GM12878 (cell line): ENCODE measurements at regions not wholly inside any gene's neighbourhood (a gene's known extent, or its start where the extent isn't known, plus 50 kb on each side); places are given as distances from the start of the nearest gene placed in this dataset.

Experiments used
- ATAC-seq: fragments of 200-7000 bp; cut with Tn5 transposase; 3 replicates; pipeline ENCODE4 v1.9.1; 2020; ENCODE audit warnings: mild to moderate bottlenecking, moderate library complexity
- BruUV-seq: library from RNA; stranded (reverse); fragments of 400-500 nt; replicated peaks from 2 replicates; lab custom pipeline; 2021; lab: Mats Ljungman, UMichigan
- CTCF ChIA-PET: fragments of 300-600 bp; sonication (Branson Sonifier 250); formaldehyde crosslinking; extraction: SDS; loops from one replicate; lab custom pipeline; 2021; ENCODE audit warnings: inconsistent platforms; lab: Yijun Ruan, JAX
- POLR2A ChIA-PET: fragments of 350-600 bp; formaldehyde crosslinking; extraction: SDS; loops from one replicate; lab custom pipeline; 2021; ENCODE audit warnings: inconsistent platforms; lab: Charles Lee
- RAD21 ChIA-PET: fragments of 300-600 bp; sonication (Branson Sonifier 250); formaldehyde crosslinking; loops from one replicate; lab custom pipeline; 2023; ENCODE audit warnings: antibody characterized with exemption; ENCODE audit not compliant: unreplicated experiment; lab: Charles Lee
- SMC1A ChIA-PET: fragments of 300-600 bp; sonication (Branson Sonifier 250); formaldehyde crosslinking; loops from one replicate; lab custom pipeline; 2023; ENCODE audit not compliant: unreplicated experiment, uncharacterized antibody; lab: Charles Lee
- DNase-seq: peaks from one replicate; pipeline ENCODE4 v3.0.0-alpha.2; 2011; ENCODE audit warnings: low read depth, low spot score
- FAIRE-seq: peaks from 3 replicates; lab custom pipeline; 2011; peaks lifted over from hg19 to GRCh38; lab: Jason Lieb, UNC
- H2AFZ ChIP-seq: 2 replicates; pipeline ENCODE4 v1.6.0; 2011; ENCODE audit warnings: low read depth, low read length, control low read depth; ENCODE audit not compliant: control insufficient read depth
- H3K27ac ChIP-seq: 2 replicates; pipeline ENCODE4 v1.5.1; 2011; ENCODE audit warnings: control low read depth; ENCODE audit not compliant: control insufficient read depth, insufficient read depth
- H3K27me3 ChIP-seq, 2 experiments: replicated peaks in 1 of 2; 2 replicates each; pipeline versions ENCODE4 v1.6.0 to v1.6.1; 2011; ENCODE audit warnings: low read length in 1 of 2; ENCODE audit not compliant: control insufficient read depth in 2 of 2, insufficient read depth in 2 of 2
- H3K36me3 ChIP-seq, 2 experiments: 2 replicates each; pipeline ENCODE4 v1.5.1; 2011; ENCODE audit warnings: low read length in 1 of 2; ENCODE audit not compliant: control insufficient read depth in 2 of 2, insufficient read depth in 2 of 2
- H3K4me1 ChIP-seq: 2 replicates; pipeline ENCODE4 v1.6.1; 2011; ENCODE audit warnings: mild to moderate bottlenecking, low read length, moderate library complexity, mixed read lengths; ENCODE audit not compliant: control insufficient read depth, insufficient read depth
- H3K4me2 ChIP-seq: 2 replicates; pipeline ENCODE4 v1.6.0; 2011; ENCODE audit warnings: control low read depth; ENCODE audit not compliant: control insufficient read depth, insufficient read depth
- H3K4me3 ChIP-seq: fragments of 200-600 bp; sonication (generic); 2 replicates; pipeline ENCODE4 v1.5.1; 2016
- H3K79me2 ChIP-seq: 2 replicates; pipeline ENCODE4 v1.6.0; 2011; ENCODE audit warnings: low read length; ENCODE audit not compliant: control insufficient read depth, insufficient read depth
- H3K9ac ChIP-seq: 2 replicates; pipeline ENCODE4 v1.8.0; 2011; ENCODE audit warnings: low read length, control low read depth, mixed read lengths; ENCODE audit not compliant: control insufficient read depth, insufficient read depth
- H3K9me3 ChIP-seq: replicated peaks from 3 replicates; pipeline ENCODE4 v1.5.1; 2011; ENCODE audit warnings: mild to moderate bottlenecking, low read length; ENCODE audit not compliant: control insufficient read depth, insufficient read depth
- H4K20me1 ChIP-seq: 2 replicates; pipeline ENCODE4 v1.6.0; 2011; ENCODE audit not compliant: control insufficient read depth, insufficient read depth
- BRCA1 ChIP-seq: IDR thresholded peaks from 2 replicates; pipeline ENCODE4 v1.6.1; 2011; ENCODE audit warnings: low read depth, low read length, improper control_type of control experiment
- MEF2A ChIP-seq: IDR thresholded peaks from 2 replicates; pipeline ENCODE4 v1.6.1; 2011; ENCODE audit warnings: low read depth, mild to moderate bottlenecking, low read length, moderate library complexity; ENCODE audit not compliant: insufficient read depth
- RAD21 ChIP-seq: IDR thresholded peaks from 2 replicates; pipeline ENCODE4 v1.6.1; 2011; ENCODE audit warnings: mild to moderate bottlenecking, low read depth, low read length, moderate library complexity; ENCODE audit not compliant: insufficient read depth
- SIX5 ChIP-seq: IDR thresholded peaks from 2 replicates; pipeline ENCODE4 v1.6.1; 2011; ENCODE audit warnings: mild to moderate bottlenecking, low read depth, low read length, moderate library complexity; ENCODE audit not compliant: severe bottlenecking
- SPI1 ChIP-seq: IDR thresholded peaks from 2 replicates; pipeline ENCODE4 v1.6.1; 2011; ENCODE audit warnings: low read depth, mild to moderate bottlenecking, low read length, moderate library complexity, borderline replicate concordance; ENCODE audit not compliant: insufficient read depth
- TAF1 ChIP-seq: IDR thresholded peaks from 2 replicates; pipeline ENCODE4 v1.6.1; 2011; ENCODE audit warnings: mild to moderate bottlenecking, low read depth, low read length, borderline replicate concordance
- TCF12 ChIP-seq: IDR thresholded peaks from 2 replicates; pipeline ENCODE4 v1.6.1; 2011; ENCODE audit warnings: low read depth, mild to moderate bottlenecking, low read length
- TCF7 ChIP-seq: IDR thresholded peaks from 2 replicates; pipeline ENCODE4 v1.6.1; 2014; ENCODE audit warnings: antibody characterized with exemption, borderline replicate concordance
- ZNF384 ChIP-seq: IDR thresholded peaks from 2 replicates; pipeline ENCODE4 v1.6.1; 2012; ENCODE audit warnings: low read depth, mild to moderate bottlenecking, low read length, improper control_type of control experiment, borderline replicate concordance
- WGBS: methylation state at CpG from one replicate; pipeline ENCODE4 v1.1.6; 2016; ENCODE audit warnings: low lambda C conversion rate; ENCODE audit not compliant: insufficient replicate concordance, insufficient coverage; ENCODE audit errors: missing lambda C conversion rate; 5-methylcytosine and 5-hydroxymethylcytosine counted together
- in situ Hi-C: fragments of 300-500 bp; cut with MboI; formaldehyde crosslinking; loops from 9 replicates; pipeline ENCODE4 v1.14.3; 2018; ENCODE audit warnings: mixed read lengths
- intact Hi-C: fragments of 100-400 bp; cut with micrococcal nuclease; formaldehyde crosslinking; loops from one replicate; pipeline ENCODE4 v1.14.2; 2022; ENCODE audit not compliant: unreplicated experiment
- TF ChIP-seq, protein P1 (sequence below): fragments of 450-650 bp; IDR thresholded peaks from 2 replicates; pipeline ENCODE4 v1.6.1; 2017; ENCODE audit warnings: low read depth, mild to moderate bottlenecking, moderate library complexity
- TF ChIP-seq, protein P2 (sequence below): IDR thresholded peaks from 2 replicates; pipeline ENCODE4 v1.6.1; 2011; ENCODE audit warnings: borderline replicate concordance, low read depth, mild to moderate bottlenecking, moderate library complexity, mixed read lengths, low read length; ENCODE audit not compliant: insufficient read depth; ENCODE audit errors: extremely low read length

DNA sequence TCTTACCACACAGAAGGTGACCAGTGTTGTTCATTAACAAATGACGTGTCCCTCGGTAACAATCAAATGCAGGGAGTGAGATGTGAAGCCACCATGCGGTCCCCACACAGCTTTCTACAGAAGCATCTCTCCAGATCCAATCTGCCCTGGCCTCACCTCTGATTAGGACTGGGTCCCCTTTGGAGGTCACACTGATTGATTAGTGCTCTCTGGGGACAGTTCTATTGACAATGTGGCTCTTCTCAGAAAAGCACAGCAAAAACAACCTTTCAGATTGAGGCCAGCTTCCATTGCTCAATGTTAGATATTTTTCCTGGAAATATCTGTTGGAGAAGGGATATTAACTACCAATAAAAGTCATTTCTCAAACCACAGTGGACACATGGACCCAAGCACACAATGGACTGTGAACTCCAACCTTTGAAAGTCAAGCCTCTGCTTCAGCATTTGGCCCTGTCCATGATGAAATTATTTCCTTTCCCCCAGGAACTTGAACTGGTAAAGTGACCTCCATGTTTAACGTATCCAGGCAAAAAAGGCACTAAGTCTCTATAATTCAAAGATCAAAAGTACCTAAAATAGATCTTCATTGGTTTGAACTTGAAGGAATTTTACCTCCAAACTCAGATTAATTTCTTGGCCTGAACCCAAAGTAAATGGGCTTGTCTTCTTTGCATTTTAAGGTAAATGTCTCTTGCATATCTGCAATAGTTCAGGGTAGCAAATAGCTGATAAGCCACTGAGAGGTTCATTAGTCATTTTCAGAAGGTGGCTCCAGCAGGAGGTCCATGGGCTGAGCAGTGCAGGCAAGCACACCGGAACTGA is 118.5 kb downstream of the FOXA2 start (continued):
- TF ChIP-seq SIX5 (no peak), ZNF384 (no peak), BRCA1 (no peak), TCF7 (no peak)
- TF ChIP-seq, protein P1, sequence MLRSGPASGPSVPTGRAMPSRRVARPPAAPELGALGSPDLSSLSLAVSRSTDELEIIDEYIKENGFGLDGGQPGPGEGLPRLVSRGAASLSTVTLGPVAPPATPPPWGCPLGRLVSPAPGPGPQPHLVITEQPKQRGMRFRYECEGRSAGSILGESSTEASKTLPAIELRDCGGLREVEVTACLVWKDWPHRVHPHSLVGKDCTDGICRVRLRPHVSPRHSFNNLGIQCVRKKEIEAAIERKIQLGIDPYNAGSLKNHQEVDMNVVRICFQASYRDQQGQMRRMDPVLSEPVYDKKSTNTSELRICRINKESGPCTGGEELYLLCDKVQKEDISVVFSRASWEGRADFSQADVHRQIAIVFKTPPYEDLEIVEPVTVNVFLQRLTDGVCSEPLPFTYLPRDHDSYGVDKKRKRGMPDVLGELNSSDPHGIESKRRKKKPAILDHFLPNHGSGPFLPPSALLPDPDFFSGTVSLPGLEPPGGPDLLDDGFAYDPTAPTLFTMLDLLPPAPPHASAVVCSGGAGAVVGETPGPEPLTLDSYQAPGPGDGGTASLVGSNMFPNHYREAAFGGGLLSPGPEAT: no peak

DNA sequence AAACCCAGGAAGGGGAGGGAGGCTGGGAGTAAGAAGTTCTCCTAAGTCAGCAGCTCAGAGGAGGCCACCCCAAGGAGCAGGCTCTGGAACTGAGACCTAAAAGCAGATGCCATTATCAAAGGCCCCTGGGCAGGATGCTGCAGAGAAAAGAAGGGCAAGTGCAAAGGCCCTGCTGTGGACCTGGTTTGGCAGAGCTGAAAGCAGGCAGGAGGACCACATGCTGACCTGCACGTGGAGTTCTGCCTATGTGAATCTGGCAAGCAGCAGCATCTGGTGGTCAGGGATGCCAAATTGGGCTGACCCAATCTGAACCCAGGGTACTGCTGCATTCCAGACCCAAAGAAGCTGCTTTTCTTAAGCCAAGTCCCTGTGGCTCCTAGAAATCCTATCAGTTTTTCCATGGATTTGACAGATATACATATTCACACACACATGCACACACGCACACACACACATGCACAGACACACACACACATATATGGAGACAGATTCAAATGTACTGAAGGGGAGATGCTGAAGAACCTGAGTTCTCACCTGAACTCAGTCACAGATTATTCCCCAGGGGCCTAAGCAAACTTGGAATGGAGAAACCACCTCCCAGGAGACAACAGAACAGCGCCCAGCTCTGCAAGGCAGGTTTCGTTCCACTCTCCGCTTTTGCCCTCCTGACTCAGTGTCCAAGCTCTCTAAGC is 119.9 kb downstream of the FOXA2 start:
- no peak for ATAC-seq
- in situ Hi-C loops (no loop called here), intact Hi-C loops (no loop called here)
- Histone ChIP-seq H3K79me2 (no peaks in the 10 kb centered on the region), H3K27me3 (no peaks in the 10 kb centered on the region), H4K20me1 (no peaks in the 10 kb centered on the region), H2AFZ (no peak overlapping the region), H3K27ac (no peak overlapping the region), H3K9me3 (no peaks in the 10 kb centered on the region), H3K4me2 (no peak overlapping the region), H3K9ac (no peak overlapping the region), H3K36me3 (no peaks in the 10 kb centered on the region), H3K4me1 (no peaks in the 10 kb centered on the region), H3K4me3 (no peak overlapping the region)
- no peak for FAIRE-seq
- SMC1A ChIA-PET: interaction anchor here (0.9 kb wide), 1 partner anchor 15 kb away, joined by 3 read pairs; no protein-coding TSS in a partner anchor
- CTCF ChIA-PET: interaction anchor here (0.6 kb wide), 1 partner anchor 11 kb away, joined by 3 read pairs; no protein-coding TSS in a partner anchor
- no peak for DNase-seq
- 55% methylated on average over 5 of the region's 5 CpGs for WGBS
- TF ChIP-seq MEF2A (no peak), RAD21 (no peak), SIX5 (no peak), TCF12 (no peak), TAF1 (no peak), SPI1 (no peak)
- TF ChIP-seq, protein P2, sequence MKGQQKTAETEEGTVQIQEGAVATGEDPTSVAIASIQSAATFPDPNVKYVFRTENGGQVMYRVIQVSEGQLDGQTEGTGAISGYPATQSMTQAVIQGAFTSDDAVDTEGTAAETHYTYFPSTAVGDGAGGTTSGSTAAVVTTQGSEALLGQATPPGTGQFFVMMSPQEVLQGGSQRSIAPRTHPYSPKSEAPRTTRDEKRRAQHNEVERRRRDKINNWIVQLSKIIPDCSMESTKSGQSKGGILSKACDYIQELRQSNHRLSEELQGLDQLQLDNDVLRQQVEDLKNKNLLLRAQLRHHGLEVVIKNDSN: no peak
- POLR2A ChIA-PET: no interaction called here
- RAD21 ChIA-PET: no interaction called here
- BruUV-seq: no TSS peak
